AG08395 (cell line): ENCODE measurements at regions not wholly inside any gene's neighbourhood (a gene's known extent, or its start where the extent isn't known, plus 50 kb on each side); places are given as distances from the start of the nearest gene placed in this dataset.

Experiments used
- DNase-seq: peaks from one replicate; pipeline ENCODE4 v3.0.0; 2012; ENCODE audit warnings: mixed read lengths, low spot score

DNA sequence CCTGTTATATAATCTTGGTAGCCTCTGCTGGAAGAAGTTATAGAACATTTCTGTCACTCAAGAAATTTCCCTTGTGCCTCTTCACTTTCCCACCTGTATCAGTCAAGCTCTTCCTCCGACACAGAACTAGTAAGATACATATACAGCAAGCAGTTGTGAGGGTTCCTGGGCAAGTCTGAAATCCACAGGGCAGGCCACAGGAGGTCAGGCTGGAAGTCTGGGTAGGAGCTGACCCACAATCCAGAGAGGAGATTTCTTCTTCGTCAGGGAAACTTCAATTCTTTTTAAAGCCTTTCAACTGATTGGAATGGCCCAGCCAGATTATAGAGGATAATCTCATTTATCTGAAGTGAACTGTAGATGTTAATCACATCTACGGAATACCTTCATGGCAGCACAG, 96.4 kb upstream of the FMN2 start:
- no peak for DNase-seq

- DNase-seq: no peak
Observed at GRCh38 chr1:239997160-239997514, 94.5 kb upstream of the FMN2 start.

DNA sequence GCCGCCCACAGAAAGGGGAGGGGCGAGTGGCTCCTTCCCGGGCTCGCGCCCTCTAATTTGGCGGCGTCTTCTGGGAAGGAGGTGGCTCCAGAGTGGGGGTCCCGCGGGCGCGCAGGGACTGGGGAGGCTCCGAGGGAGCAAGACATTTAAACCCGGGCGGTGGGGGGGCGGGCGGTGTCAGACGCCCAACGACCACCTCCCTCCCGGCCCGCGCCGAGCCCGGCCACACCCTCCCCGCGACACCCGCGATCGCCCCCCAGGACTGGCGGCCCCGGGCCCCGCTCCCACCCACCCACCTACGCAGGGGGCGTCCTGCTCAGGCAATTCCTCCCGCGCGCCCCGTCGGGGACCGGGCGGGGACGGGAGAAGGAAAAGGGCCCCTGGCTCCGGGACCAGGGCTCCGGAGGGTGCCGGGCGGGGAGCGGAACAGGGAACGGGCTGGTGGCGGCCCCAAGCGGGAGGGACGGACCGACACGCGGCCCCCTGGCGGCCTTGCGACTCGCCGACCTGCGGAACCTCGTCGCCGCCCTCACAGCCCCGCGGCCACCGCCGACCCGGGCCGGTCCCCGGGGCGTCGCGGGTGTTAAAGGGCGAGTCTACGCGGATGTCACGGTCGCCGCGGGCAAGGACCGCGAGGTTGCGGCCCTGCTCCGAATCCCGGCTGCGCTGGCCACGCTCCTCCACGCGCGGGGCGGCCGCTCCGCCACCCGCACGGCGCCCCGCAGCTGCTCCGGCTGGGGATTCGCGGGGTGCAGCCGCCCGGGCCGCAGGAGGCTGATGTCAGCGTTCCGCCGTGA, 94.0 kb upstream of the FMN2 start:
- no peak for DNase-seq

DNA sequence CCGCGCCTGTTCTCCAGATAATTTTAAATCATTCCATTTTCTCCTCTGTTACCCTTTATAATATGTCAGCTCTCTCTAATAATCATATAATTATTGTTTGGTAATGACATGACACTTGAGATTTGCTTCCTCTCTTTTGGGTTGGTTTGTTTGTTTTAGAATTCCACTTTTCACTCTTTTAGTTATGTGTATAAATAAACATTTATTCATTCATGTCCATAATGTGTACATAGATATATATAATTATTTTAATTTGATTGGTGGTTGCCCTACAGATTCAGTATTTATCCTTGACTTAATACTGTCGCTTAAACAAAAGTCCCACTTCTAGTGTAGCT, 93.4 kb upstream of the FMN2 start:
- no peak for DNase-seq

- no peak for DNase-seq
Observed at GRCh38 chr1:239999170-239999569, 92.5 kb upstream of the FMN2 start.

DNA sequence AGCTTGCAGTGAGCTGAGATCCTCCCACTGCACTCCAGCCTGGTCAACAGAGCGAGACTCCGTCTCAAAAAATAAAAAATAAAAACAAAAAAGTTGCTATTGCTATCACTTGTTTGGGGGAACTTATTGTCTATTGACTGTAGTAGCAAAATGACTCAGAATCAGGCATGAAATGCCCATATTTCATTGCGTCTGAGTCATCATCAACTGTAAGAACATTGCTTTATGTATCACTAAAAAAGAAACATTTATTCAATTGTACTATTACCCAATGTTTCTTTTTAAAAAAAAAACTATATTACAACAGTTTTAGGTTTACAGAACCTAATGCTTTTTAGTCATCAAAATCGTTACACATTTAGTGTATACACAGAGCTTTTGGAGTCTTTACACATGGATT, 91.0 kb upstream of the FMN2 start:
- peak; percentile 28 for DNase-seq

DNA sequence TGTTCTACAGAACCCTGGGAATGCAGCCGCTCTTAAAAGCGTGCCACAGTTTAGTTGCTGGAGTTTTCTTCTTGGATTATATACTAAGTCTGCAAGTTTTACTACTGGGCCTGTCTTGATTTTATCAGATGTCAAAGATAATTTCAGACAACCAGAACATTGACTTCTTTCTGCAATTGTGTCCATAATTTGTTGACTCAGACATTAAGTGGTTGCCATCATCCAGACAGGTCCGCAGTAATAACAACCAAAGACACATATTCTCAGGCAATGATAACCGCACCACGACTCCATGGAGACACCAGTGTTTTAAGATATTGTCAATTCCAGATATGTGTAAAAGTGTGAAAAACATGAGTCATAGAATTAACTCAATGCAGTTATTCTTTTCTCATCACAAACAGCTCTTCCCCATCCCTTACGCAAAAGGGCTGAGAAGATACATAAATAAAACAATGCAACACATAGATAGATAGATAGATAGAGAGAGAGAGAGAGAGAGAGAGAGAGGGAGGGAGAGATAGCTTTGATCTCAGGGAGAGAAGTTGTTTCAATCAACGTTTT, 90.4 kb upstream of the FMN2 start:
- DNase-seq: no peak

GRCh38 chr1:240004086-240004749, 87.5 kb upstream of the FMN2 start:
- peak; percentile 48 for DNase-seq

DNA sequence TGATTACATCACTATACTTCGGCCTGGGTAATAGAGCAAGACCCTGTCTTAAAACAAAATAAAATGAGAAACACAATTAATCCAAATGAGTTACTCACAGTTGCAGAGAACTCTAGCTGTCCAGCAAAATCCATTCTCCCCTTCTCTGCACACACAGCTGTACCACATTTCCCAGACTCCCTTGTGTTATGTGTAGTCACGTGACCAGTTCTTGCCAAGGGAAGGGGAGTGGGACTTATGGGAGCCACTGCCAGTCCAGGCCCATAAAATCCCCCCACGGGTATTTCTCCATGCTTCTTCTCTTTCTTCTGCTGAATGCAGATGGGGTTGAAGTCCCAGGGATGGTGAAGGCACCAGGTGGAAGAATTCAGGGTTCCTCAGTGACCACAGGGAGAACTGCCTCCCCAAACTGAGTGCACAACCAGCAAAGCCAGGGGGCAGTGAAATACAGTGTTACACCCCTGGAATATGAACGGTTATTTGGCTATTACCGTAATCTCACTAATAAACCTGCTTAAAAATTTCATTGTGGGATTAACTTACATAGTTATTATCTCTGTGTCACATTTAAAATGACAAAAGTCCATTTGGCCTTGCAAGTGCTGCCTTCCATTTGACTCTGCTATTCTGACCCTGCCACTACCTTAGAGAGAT, 85.6 kb upstream of the FMN2 start:
- no peak for DNase-seq

GRCh38 chr1:240008298-240008697, 83.4 kb upstream of the FMN2 start:
- no peak for DNase-seq

DNA sequence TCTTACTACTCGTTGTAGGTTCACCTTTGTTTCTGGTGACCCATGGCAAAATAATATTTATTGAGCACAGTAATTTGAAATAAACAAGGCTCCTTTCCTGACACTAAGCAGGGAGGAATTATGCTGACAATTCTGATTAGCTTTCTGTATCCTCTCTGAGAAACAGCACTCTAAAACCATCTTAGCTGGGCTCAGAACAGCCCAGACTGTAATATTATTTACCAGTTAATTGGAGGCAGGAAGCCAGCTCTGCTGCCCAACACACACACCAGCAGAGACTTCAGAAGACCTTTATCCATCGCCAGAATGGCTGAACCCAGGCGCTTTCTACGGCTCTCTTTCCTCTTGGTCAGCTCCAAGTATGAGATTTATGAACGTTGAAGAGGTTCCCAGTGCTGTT, 77.6 kb upstream of the FMN2 start:
- DNase-seq: no peak

GRCh38 chr1:240018617-240019016, 73.1 kb upstream of the FMN2 start:
- DNase-seq: no peak

- DNase-seq: no peak
Observed at GRCh38 chr1:240019524-240019923, 72.2 kb upstream of the FMN2 start.

- DNase-seq: no peak
Observed at GRCh38 chr1:240020871-240021270, 70.8 kb upstream of the FMN2 start.

GRCh38 chr1:240021709-240022108, 70.0 kb upstream of the FMN2 start:
- DNase-seq: no peak

GRCh38 chr1:240027059-240027462, 64.6 kb upstream of the FMN2 start:
- DNase-seq: peak; percentile 76

DNA sequence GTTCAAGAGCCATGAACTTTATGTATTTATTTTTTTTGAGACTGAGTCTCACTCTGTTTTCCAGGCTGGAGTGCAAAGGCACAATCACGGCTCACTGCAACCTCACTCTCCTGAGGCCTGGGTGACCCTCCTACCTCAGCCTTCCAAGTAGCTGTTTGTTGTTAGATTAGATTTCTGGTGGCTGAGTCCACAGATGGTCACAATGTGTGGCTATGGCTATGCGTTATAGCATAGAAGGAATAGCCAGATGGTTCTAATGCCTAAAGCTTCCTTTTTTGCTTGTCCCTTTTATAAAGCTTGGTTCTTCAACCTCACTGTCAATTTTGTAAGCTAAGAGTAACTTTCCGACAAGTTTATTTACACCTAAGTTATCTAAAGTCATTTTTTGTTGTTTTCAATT, 62.3 kb upstream of the FMN2 start:
- no peak for DNase-seq

GRCh38 chr1:240030236-240030635, 61.4 kb upstream of the FMN2 start:
- no peak for DNase-seq

DNA sequence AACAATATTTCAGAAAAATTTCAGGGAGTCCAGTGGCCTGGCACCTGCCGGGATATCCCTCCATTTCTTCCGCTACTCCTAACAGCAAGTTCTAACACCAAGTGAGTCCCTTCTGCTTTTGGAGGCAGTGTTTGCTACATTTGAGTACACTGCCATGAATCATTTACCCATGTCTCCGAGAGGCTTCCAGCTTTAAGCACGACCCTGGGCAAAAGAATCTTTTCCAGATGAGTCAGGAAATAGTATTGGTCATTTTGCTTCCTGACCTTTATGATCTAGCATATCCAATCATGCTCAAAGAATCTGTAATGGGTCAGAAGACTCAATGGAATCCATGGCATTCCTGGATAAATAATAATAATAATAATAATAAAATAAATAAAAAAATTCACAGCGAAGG, 60.7 kb upstream of the FMN2 start:
- peak; percentile 90 for DNase-seq

GRCh38 chr1:240031414-240031813, 60.3 kb upstream of the FMN2 start:
- DNase-seq: peak; percentile 35

GRCh38 chr1:240033406-240033805, 58.3 kb upstream of the FMN2 start:
- DNase-seq: no peak

GRCh38 chr1:240036526-240036925, 55.2 kb upstream of the FMN2 start:
- DNase-seq: no peak
